Ovary (tissue), 7 donors: ENCODE measurements at regions not wholly inside any gene's neighbourhood (a gene's known extent, or its start where the extent isn't known, plus 50 kb on each side); places are given as distances from the start of the nearest gene placed in this dataset.

Source experiments
- DNase-seq, 5 donors: peaks; one replicate each; pipeline ENCODE4 v3.0.0-alpha.2; 2019 to 2020
- H3K27ac ChIP-seq, 2 donors: fragments of 200-600 bp; one replicate each; pipeline versions ENCODE4 v1.5.1 to v1.8.0; 2019 to 2022
- H3K27me3 ChIP-seq: fragments of 200-600 bp; one replicate; pipeline ENCODE4 v1.8.0; 2022
- H3K36me3 ChIP-seq: fragments of 200-600 bp; sonication (generic); one replicate; pipeline ENCODE4 v1.5.1; 2019
- H3K4me1 ChIP-seq: one replicate; pipeline ENCODE4 v1.8.1; 2013; ENCODE audit warnings: mild to moderate bottlenecking, moderate library complexity; ENCODE audit not compliant: insufficient read depth
- H3K4me3 ChIP-seq: fragments of 200-600 bp; sonication (generic); one replicate; pipeline ENCODE4 v1.5.1; 2017
- H3K9me3 ChIP-seq, 2 donors: fragments of 200-600 bp in 1 of 2; sonication (generic) in 1 of 2; one replicate each; pipeline versions ENCODE4 v1.5.1 to v1.8.1; 2013 to 2019; ENCODE audit warnings: mild to moderate bottlenecking in 1 of 2, moderate library complexity in 1 of 2
- EP300 ChIP-seq: sonication (generic); formaldehyde crosslinking; IDR thresholded peaks from one replicate; pipeline ENCODE4 v1.6.1; 2017; ENCODE audit warnings: antibody characterized with exemption
- POLR2A ChIP-seq: fragments of 450-650 bp; IDR thresholded peaks from one replicate; pipeline ENCODE4 v1.6.1; 2017; ENCODE audit warnings: antibody characterized with exemption, mild to moderate bottlenecking, moderate library complexity
- WGBS, 3 donors: extraction: QIAGEN DNeasy Blood & Tissue Kit in 1 of 3; methylation state at CpG; one replicate each; pipeline versions ENCODE4 v1.1.5 to v1.1.7; 2013 to 2017; 5-methylcytosine and 5-hydroxymethylcytosine counted together
- intact Hi-C, 4 donors: fragments of 100-400 bp; cut with DNase I; formaldehyde crosslinking; loops; one replicate each; pipeline versions ENCODE4 v1.11.0 to v1.15.1; 2022 to 2023
- TF ChIP-seq, protein P1 (sequence below), 3 donors: fragments of 450-650 bp in 2 of 3; fragments of 200-600 bp in 1 of 3; IDR thresholded peaks; one replicate each; pipeline versions ENCODE4 v1.5.1 to v1.8.0; 2016 to 2022; ENCODE audit warnings: antibody characterized with exemption in 3 of 3, mild to moderate bottlenecking in 1 of 3
- donor health status: DM: no; HTN: no; CAD: no; lungs with moderate emphysema.
- donor health status: DM: no; HTN: no; CAD: no.
- donor health status: Bipolar disorder and iron deficiency.
- donor health status: DM: no; HTN: no; CAD: no.
- donor health status: DM: yes; HTN: yes; CAD: no.

DNA sequence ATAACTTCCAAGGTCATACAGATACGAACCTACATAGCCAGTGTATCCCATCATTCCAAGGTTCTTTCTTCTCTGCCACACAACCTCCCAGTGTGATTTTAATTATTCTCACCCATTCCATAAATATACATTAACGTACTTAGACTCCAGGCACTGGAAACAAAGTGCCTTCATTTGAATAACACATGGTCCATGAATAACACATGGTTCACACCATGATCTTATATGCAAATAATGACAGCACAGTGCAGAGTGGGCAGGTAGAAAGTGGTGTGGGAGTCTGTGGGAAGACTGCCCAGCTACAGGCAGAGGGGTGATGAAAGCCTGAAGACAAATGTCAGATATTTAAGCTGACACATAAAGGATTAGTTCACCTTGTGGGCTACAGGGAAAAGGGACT, 425.2 kb downstream of the HACE1 start:
- no peak overlapping the region for H3K4me3 ChIP-seq
- TF ChIP-seq, protein P1, sequence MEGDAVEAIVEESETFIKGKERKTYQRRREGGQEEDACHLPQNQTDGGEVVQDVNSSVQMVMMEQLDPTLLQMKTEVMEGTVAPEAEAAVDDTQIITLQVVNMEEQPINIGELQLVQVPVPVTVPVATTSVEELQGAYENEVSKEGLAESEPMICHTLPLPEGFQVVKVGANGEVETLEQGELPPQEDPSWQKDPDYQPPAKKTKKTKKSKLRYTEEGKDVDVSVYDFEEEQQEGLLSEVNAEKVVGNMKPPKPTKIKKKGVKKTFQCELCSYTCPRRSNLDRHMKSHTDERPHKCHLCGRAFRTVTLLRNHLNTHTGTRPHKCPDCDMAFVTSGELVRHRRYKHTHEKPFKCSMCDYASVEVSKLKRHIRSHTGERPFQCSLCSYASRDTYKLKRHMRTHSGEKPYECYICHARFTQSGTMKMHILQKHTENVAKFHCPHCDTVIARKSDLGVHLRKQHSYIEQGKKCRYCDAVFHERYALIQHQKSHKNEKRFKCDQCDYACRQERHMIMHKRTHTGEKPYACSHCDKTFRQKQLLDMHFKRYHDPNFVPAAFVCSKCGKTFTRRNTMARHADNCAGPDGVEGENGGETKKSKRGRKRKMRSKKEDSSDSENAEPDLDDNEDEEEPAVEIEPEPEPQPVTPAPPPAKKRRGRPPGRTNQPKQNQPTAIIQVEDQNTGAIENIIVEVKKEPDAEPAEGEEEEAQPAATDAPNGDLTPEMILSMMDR (IDR thresholded peaks at IDR 0.05): no peak
- no peak for TF ChIP-seq POLR2A
- no peak for TF ChIP-seq EP300
- no peaks in the 10 kb centered on the region for H3K27me3 ChIP-seq
- H3K27ac ChIP-seq: no peak overlapping the region
- WGBS, 3 donors: 19 to 26% (median 20%) methylated on average over 2 of the region's 2 CpGs
- no peaks in the 10 kb centered on the region for H3K36me3 ChIP-seq
- intact Hi-C loops: no loop called here
- DNase-seq: no peak
- no peaks in the 10 kb centered on the region for H3K9me3 ChIP-seq
- H3K4me1 ChIP-seq: no peaks in the 10 kb centered on the region

DNA sequence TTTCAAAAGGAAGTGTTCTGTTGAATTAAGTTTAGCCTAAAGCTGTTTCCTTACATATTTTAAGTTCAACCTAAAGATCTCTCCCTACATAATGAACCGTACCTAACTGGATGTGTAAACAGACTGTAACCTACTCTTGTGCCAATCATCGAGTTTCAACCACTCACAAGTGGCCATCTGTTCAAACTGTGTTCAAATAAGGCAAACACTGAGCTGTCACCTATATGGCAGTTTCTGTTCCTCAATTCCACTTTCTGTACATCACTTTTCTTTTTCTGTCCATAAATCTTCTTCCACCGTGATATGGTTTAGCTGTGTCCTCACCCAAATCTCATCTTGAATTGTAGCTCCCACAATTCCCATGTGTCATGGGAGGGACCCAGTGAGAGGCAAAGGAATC, 428.6 kb downstream of the HACE1 start:
- intact Hi-C loops: no loop called here
- DNase-seq: no peak
- H3K9me3 ChIP-seq: no peaks in the 10 kb centered on the region
- H3K4me3 ChIP-seq: no peak overlapping the region
- no peak overlapping the region for H3K27ac ChIP-seq
- 82 to 93% (median 86%) methylated on average over 3 of the region's 3 CpGs for WGBS, 3 donors
- no peaks in the 10 kb centered on the region for H3K27me3 ChIP-seq
- no peaks in the 10 kb centered on the region for H3K4me1 ChIP-seq
- H3K36me3 ChIP-seq: no peaks in the 10 kb centered on the region
- TF ChIP-seq EP300 (no peak), POLR2A (no peak)
- TF ChIP-seq, protein P1 (IDR thresholded peaks at IDR 0.05): no peak

DNA sequence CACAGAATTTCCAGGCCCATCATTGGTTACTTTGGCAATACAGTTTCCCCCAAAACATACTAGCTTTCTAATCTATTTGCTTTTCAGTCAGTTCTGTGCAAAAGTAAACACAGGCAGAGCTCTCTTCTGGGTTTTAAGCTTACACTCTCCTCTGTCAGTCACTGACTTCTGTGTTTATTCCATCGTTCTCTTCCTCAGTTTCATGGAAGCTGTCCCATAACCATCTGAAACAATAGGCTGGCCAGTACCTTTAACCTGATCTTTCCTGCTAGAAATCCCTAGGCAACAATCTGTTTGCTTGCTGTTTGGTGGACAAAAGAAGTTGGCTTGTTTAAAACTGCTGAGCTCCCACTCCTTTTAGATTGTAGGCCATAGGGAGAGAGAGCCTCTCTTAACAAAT, 431.5 kb downstream of the HACE1 start:
- Histone ChIP-seq H3K4me1 (no peaks in the 10 kb centered on the region), H3K4me3 (no peak overlapping the region), H3K36me3 (no peaks in the 10 kb centered on the region), H3K27ac (no peak overlapping the region), H3K9me3 (no peaks in the 10 kb centered on the region), H3K27me3 (no peaks in the 10 kb centered on the region)
- intact Hi-C loops: no loop called here
- WGBS, 3 donors: 48 to 60% (median 57%) methylated on average over 1 of the region's 1 CpG
- TF ChIP-seq POLR2A (no peak), EP300 (no peak)
- TF ChIP-seq, protein P1 (IDR thresholded peaks at IDR 0.05): no peak
- DNase-seq: no peak

DNA sequence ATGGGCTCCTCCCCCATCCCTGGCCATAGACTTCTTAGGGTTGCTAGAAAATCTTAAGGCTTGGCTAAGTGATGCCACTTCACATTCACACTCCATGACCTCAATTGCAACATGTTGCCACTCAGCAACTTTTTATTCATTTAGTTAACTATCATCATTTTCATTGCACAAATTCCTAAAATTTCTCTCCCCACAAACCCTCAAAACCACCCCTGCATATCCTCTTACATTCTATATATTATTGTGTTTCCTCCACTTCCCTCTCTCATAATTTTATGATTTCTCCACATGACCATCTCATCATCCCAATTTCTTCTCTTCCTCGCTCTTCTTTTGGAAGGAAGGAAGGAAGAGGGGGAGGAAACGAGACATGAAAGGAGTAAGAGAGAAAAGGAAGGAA, 436.0 kb downstream of the HACE1 start:
- H3K36me3 ChIP-seq: no peaks in the 10 kb centered on the region
- intact Hi-C loops: no loop called here
- TF ChIP-seq EP300 (no peak), POLR2A (no peak)
- TF ChIP-seq, protein P1 (IDR thresholded peaks at IDR 0.05): no peak
- no peak for DNase-seq
- no peak overlapping the region for H3K27ac ChIP-seq
- no peak overlapping the region for H3K4me3 ChIP-seq
- no peaks in the 10 kb centered on the region for H3K9me3 ChIP-seq
- no peaks in the 10 kb centered on the region for H3K27me3 ChIP-seq
- H3K4me1 ChIP-seq: no peaks in the 10 kb centered on the region
- WGBS, 3 donors: 82 to 91% (median 88%) methylated on average over 2 of the region's 2 CpGs

DNA sequence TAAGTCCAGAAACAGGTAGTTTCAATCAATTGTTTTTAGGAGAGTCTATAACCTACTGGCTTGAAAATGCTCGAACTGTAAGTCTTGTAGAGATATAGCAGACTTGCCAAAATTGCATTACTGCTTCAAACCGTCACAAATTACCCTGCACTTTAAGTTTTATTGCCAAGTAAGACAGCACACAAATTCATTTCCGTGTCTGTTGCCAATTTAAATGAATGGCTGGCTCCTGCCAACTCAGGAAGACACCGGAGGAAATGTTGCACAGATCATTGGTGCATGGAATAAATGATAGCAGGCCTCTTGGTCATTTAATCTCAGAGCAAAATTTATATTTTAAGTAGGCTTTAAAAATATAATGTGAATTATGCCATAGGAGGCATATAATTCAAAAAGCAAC, 438.1 kb downstream of the HACE1 start:
- intact Hi-C loops: no loop called here
- Histone ChIP-seq H3K4me1 (no peaks in the 10 kb centered on the region), H3K36me3 (no peaks in the 10 kb centered on the region), H3K4me3 (no peak overlapping the region), H3K27ac (no peak overlapping the region), H3K9me3 (no peaks in the 10 kb centered on the region), H3K27me3 (no peaks in the 10 kb centered on the region)
- no peak for TF ChIP-seq POLR2A
- no peak for DNase-seq
- WGBS, 3 donors: 29 to 46% (median 43%) methylated on average over 4 of the region's 4 CpGs
